ENCODE measurements at regions not wholly inside any gene's neighbourhood (a gene's known extent, or its start where the extent isn't known, plus 50 kb on each side); places are given as distances from the start of the nearest gene placed in this dataset.

GRCh38 chr14:50055461-50056228, 60.7 kb downstream of the VCPKMT start:
- in situ Hi-C loops (cut with HindIII; ENCODE audit: low sequenced_read_pairs), result no loop called here

- in situ Hi-C loops (cut with HindIII; ENCODE audit: low sequenced_read_pairs), result no loop called here
These were observed 59.9 kb downstream of the VCPKMT start for GRCh38 chr14:50056435-50056834.

GRCh38 chr14:50057331-50057730, 59.0 kb downstream of the VCPKMT start:
- in situ Hi-C loops (cut with HindIII; ENCODE audit: low sequenced_read_pairs), result no loop called here

- in situ Hi-C loops (cut with HindIII; ENCODE audit: low sequenced_read_pairs), result no loop called here
These were observed 58.3 kb downstream of the VCPKMT start for GRCh38 chr14:50058113-50058512.

All from endothelial cell of hepatic sinusoid (primary cell).